B cell (primary cell): ENCODE measurements at regions not wholly inside any gene's neighbourhood (a gene's known extent, or its start where the extent isn't known, plus 50 kb on each side); places are given as distances from the start of the nearest gene placed in this dataset.

Experiments used
- ATAC-seq: fragments of 200-7000 bp; cut with Tn5 transposase; one replicate; pipeline ENCODE4 v1.10.0; 2021; ENCODE audit warnings: low read depth, mild to moderate bottlenecking, moderate number of reproducible peaks, moderate library complexity
- CTCF ChIA-PET: fragments of 350-600 bp; sonication (Branson Sonifier 250); formaldehyde crosslinking; loops from one replicate; lab custom pipeline; 2021; ENCODE audit warnings: antibody characterized with exemption, inconsistent platforms; lab: Charles Lee
- POLR2A ChIA-PET: fragments of 350-600 bp; sonication (Branson Sonifier 250); formaldehyde crosslinking; loops from one replicate; lab custom pipeline; 2021; ENCODE audit warnings: antibody characterized with exemption; lab: Charles Lee
- DNase-seq: peaks from one replicate; pipeline ENCODE4 v3.0.0; 2013
- H2AFZ ChIP-seq: 2 replicates; pipeline ENCODE4 v1.6.1; 2012; ENCODE audit warnings: mild to moderate bottlenecking, low read depth, low read length; ENCODE audit not compliant: insufficient read depth, poor library complexity, severe bottlenecking
- H3K27ac ChIP-seq, 2 donors: 1 replicate in 1 of 2; 2 replicates in 1 of 2; pipeline ENCODE4 v1.5.1; 2012 to 2013; ENCODE audit warnings: low read length in 2 of 2, mild to moderate bottlenecking in 2 of 2, moderate library complexity in 1 of 2
- H3K27me3 ChIP-seq, 4 experiments: fragments of 200-600 bp in 1 of 4; sonication (generic) in 1 of 4; replicated peaks in 1 of 4; 1 replicate in 2 of 4; 2 replicates in 2 of 4; pipeline versions ENCODE4 v1.6.1 to v1.7.0; 2013 to 2016; ENCODE audit warnings: low read length in 3 of 4, mild to moderate bottlenecking in 2 of 4, mixed read lengths in 1 of 4, moderate library complexity in 1 of 4; ENCODE audit not compliant: insufficient read depth in 4 of 4, control insufficient read depth in 3 of 4; ENCODE audit errors: control extremely low read depth in 1 of 4
- H3K36me3 ChIP-seq, 2 experiments: replicated peaks in 1 of 2; 1 replicate in 1 of 2; 2 replicates in 1 of 2; pipeline versions ENCODE4 v1.6.1 to v1.7.1; 2013; ENCODE audit warnings: low read length in 1 of 2; ENCODE audit not compliant: insufficient read depth in 2 of 2, control insufficient read depth in 1 of 2; ENCODE audit errors: control extremely low read depth in 1 of 2, extremely low read depth in 1 of 2
- H3K4me1 ChIP-seq, 2 donors: fragments of 200-600 bp in 1 of 2; sonication (generic) in 1 of 2; 1 replicate in 1 of 2; 2 replicates in 1 of 2; pipeline versions ENCODE4 v1.5.1 to v1.6.1; 2013 to 2017; ENCODE audit warnings: low read length in 2 of 2; ENCODE audit not compliant: control insufficient read depth in 2 of 2, insufficient read depth in 2 of 2
- H3K4me2 ChIP-seq: replicated peaks from 2 replicates; pipeline ENCODE3; 2012; ENCODE audit warnings: mild to moderate bottlenecking, low read depth, low read length; ENCODE audit not compliant: poor library complexity, severe bottlenecking
- H3K4me3 ChIP-seq, 5 experiments: fragments of 200-600 bp in 1 of 5; sonication (generic) in 1 of 5; 1 replicate in 3 of 5; 2 replicates in 2 of 5; pipeline versions ENCODE4 v1.5.1 to v1.7.0; 2011 to 2016; ENCODE audit warnings: low read length in 4 of 5, mild to moderate bottlenecking in 4 of 5, low read depth in 2 of 5, control low read depth in 1 of 5, moderate library complexity in 1 of 5; ENCODE audit not compliant: insufficient read depth in 1 of 5; ENCODE audit errors: control extremely low read depth in 1 of 5, extremely low read depth in 1 of 5
- H3K79me2 ChIP-seq: fragments of 200-600 bp; sonication (generic); one replicate; pipeline ENCODE4 v1.6.0; 2016; ENCODE audit warnings: low read length; ENCODE audit not compliant: control insufficient read depth, insufficient read depth
- H3K9ac ChIP-seq: fragments of 200-600 bp; sonication (generic); 2 replicates; pipeline ENCODE4 v1.6.1; 2017; ENCODE audit warnings: mild to moderate bottlenecking, low read length, moderate library complexity
- H3K9me3 ChIP-seq, 3 donors: one replicate each; pipeline versions ENCODE4 v1.6.1 to v1.7.1; 2013; ENCODE audit warnings: low read length in 2 of 3; ENCODE audit not compliant: control insufficient read depth in 2 of 3, insufficient read depth in 1 of 3; ENCODE audit errors: control extremely low read depth in 1 of 3
- H4K20me1 ChIP-seq: 2 replicates; pipeline ENCODE4 v1.6.0; 2012; ENCODE audit warnings: mild to moderate bottlenecking, low read length; ENCODE audit not compliant: insufficient read depth, control insufficient read depth, poor library complexity, severe bottlenecking
- H3K27ac Mint-ChIP-seq: one replicate; pipeline ENCODE4 v1.8.0; 2021; ENCODE audit warnings: mixed read lengths
- H3K27me3 Mint-ChIP-seq: one replicate; pipeline ENCODE4 v1.8.0; 2021; ENCODE audit warnings: mixed read lengths
- H3K4me1 Mint-ChIP-seq: one replicate; pipeline ENCODE4 v1.8.0; 2021; ENCODE audit warnings: mixed read lengths
- H3K4me3 Mint-ChIP-seq: one replicate; pipeline ENCODE4 v1.8.0; 2021; ENCODE audit warnings: mixed read lengths
- H3K9me3 Mint-ChIP-seq: one replicate; pipeline ENCODE4 v1.8.0; 2022; ENCODE audit warnings: mixed read lengths; ENCODE audit not compliant: insufficient read depth
- EZH2 ChIP-seq: IDR thresholded peaks from 2 replicates; pipeline ENCODE4 v1.6.1; 2012; ENCODE audit warnings: borderline replicate concordance, low read depth, mild to moderate bottlenecking, moderate library complexity, low read length; ENCODE audit not compliant: insufficient read depth, poor library complexity, severe bottlenecking
- WGBS: methylation state at CpG from one replicate; pipeline ENCODE4 v1.1.5; 2013; ENCODE audit warnings: missing lambda C conversion rate; ENCODE audit not compliant: insufficient coverage; 5-methylcytosine and 5-hydroxymethylcytosine counted together
- intact Hi-C: fragments of 100-400 bp; cut with micrococcal nuclease; formaldehyde crosslinking; loops from one replicate; pipeline ENCODE4 v1.10.0; 2022
- TF ChIP-seq, protein P1 (sequence below): fragments of 200-600 bp; IDR thresholded peaks from one replicate; pipeline ENCODE4 v1.8.0; 2022; ENCODE audit warnings: antibody characterized with exemption, mild to moderate bottlenecking

DNA sequence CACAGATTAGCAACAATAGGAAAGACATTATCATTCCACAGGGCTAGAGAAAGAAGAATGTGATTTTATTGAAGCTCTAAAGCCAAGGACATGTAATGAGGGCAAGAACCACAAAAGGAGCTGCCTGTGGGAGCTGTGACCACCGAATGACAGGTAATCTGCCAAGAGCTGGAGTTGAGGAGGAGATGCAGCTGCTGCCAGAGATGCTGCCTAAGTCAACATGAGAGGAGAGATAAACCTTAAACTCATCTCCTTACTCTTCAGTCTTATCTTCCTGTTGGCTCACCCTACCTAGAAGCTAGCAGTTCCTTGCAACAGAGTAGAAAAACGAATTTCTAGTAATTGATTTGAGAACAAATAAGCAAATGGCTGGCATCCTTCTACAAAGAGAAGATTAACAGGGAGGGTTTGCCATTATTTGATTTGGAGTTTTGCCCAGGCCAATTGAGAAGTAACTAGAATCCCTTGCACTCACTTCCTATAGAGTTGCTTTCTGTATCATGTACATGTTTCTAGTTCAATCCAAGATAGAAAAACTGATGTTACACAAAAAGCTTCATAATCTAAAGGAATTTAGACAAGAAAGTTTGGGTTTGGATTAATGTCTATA, 539.2 kb downstream of the TLE1 start:
- DNase-seq (no peak), ATAC-seq (no peak)
- Histone ChIP-seq H4K20me1 (no peaks in the 10 kb centered on the region), H3K27me3 (no peaks in the 10 kb centered on the region), H3K4me2 (no peak overlapping the region), H3K4me1 (no peaks in the 10 kb centered on the region), H3K9ac (no peak overlapping the region), H3K27ac (no peak overlapping the region), H3K4me3 (no peak overlapping the region), H3K79me2 (no peaks in the 10 kb centered on the region), H2AFZ (no peak overlapping the region), H3K9me3 (peaks cover 0 to 3% (median 0%) of the 10 kb centered on the region in 3 donors), H3K36me3 (no peaks in the 10 kb centered on the region)
- H3K9me3 Mint-ChIP-seq = peaks cover 3% of the 10 kb centered on the region
- H3K4me1 Mint-ChIP-seq = no peaks in the 10 kb centered on the region
- no peaks in the 10 kb centered on the region for H3K27me3 Mint-ChIP-seq
- TF ChIP-seq, protein P1, sequence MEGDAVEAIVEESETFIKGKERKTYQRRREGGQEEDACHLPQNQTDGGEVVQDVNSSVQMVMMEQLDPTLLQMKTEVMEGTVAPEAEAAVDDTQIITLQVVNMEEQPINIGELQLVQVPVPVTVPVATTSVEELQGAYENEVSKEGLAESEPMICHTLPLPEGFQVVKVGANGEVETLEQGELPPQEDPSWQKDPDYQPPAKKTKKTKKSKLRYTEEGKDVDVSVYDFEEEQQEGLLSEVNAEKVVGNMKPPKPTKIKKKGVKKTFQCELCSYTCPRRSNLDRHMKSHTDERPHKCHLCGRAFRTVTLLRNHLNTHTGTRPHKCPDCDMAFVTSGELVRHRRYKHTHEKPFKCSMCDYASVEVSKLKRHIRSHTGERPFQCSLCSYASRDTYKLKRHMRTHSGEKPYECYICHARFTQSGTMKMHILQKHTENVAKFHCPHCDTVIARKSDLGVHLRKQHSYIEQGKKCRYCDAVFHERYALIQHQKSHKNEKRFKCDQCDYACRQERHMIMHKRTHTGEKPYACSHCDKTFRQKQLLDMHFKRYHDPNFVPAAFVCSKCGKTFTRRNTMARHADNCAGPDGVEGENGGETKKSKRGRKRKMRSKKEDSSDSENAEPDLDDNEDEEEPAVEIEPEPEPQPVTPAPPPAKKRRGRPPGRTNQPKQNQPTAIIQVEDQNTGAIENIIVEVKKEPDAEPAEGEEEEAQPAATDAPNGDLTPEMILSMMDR = no peak
- TF ChIP-seq EZH2 = no peak
- no CpG with 5 or more reads among the region's 2 CpGs for WGBS
- H3K4me3 Mint-ChIP-seq = no peak overlapping the region
- CTCF ChIA-PET = interaction anchor here (1.0 kb wide), 1 partner anchor 61 kb away, joined by 3 read pairs; no protein-coding TSS in a partner anchor
- POLR2A ChIA-PET = no interaction called here
- H3K27ac Mint-ChIP-seq = no peak overlapping the region
- intact Hi-C loops = no loop called here

DNA sequence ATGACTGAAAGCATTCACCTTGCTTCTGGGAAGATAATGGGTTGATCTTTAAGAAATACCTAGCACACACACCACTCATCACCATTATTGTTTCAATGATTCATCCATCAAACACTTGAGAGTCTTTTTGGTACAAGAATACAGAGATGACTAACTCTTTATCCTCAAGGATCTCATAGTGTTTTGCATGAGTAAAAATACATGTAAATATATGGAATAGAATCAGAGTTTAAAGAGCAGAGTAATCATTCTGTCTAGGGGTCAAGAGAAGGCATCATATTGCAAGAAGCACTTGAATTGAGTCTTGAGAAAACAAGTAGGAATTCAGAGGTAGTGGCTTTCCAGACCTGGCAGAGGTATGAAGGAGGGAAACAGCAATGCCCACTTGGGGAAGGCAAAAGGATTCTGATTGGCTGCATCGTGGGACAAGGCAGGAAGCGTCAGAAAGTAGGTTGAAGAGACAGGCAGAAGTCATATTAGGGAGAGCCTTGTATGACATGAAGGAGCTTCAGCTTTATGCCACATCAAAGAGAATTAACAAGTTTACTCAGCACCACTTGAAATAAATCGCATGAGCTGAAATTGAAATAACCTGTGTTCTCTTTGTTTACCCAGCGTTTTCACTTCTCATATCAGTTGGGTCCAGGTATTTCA, 542.5 kb downstream of the TLE1 start:
- no peaks in the 10 kb centered on the region for H3K4me1 Mint-ChIP-seq
- peaks cover 0 to 3% (median 0%) of the 10 kb centered on the region in 3 donors for H3K9me3 ChIP-seq
- ATAC-seq (no peak), DNase-seq (no peak)
- intact Hi-C loops = no loop called here
- H3K4me1 ChIP-seq = no peaks in the 10 kb centered on the region
- no peak overlapping the region for H3K4me3 Mint-ChIP-seq
- WGBS = 67% methylated on average over 3 of the region's 4 CpGs
- no peak overlapping the region for H3K27ac Mint-ChIP-seq
- no peak overlapping the region for H3K9ac ChIP-seq
- no peaks in the 10 kb centered on the region for H3K27me3 Mint-ChIP-seq
- no peak overlapping the region for H2AFZ ChIP-seq
- CTCF ChIA-PET = no interaction called here
- H3K4me3 ChIP-seq = no peak overlapping the region
- H3K9me3 Mint-ChIP-seq = no peaks in the 10 kb centered on the region
- POLR2A ChIA-PET = no interaction called here
- no peak for TF ChIP-seq EZH2
- TF ChIP-seq, protein P1 = no peak
- H3K36me3 ChIP-seq = no peaks in the 10 kb centered on the region
- no peak overlapping the region for H3K27ac ChIP-seq
- no peaks in the 10 kb centered on the region for H3K79me2 ChIP-seq
- no peak overlapping the region for H3K4me2 ChIP-seq
- H4K20me1 ChIP-seq = no peaks in the 10 kb centered on the region
- no peaks in the 10 kb centered on the region for H3K27me3 ChIP-seq
